Adrenal gland (tissue), 9 donors: ENCODE measurements at regions not wholly inside any gene's neighbourhood (a gene's known extent, or its start where the extent isn't known, plus 50 kb on each side); places are given as distances from the start of the nearest gene placed in this dataset.

Source experiments
- DNase-seq, 7 donors: peaks; one replicate each; pipeline ENCODE4 v3.0.0-alpha.2; 2019 to 2020
- H3K27ac ChIP-seq, 5 donors: fragments of 200-600 bp; sonication (generic) in 4 of 5; 1 replicate in 3 of 5; 2 replicates in 2 of 5; pipeline versions ENCODE4 v1.5.1 to v1.8.0; 2016 to 2020; ENCODE audit warnings: mild to moderate bottlenecking in 1 of 5
- H3K27me3 ChIP-seq: fragments of 200-600 bp; 2 replicates; pipeline ENCODE4 v1.8.0; 2021
- H3K36me3 ChIP-seq, 2 donors: fragments of 200-600 bp; replicated peaks in 1 of 2; 1 replicate in 1 of 2; 2 replicates in 1 of 2; pipeline versions ENCODE4 v1.5.1 to v1.8.0; 2018 to 2022
- H3K4me1 ChIP-seq, 2 donors: fragments of 200-600 bp; replicated peaks in 1 of 2; 1 replicate in 1 of 2; 2 replicates in 1 of 2; pipeline versions ENCODE4 v1.5.1 to v1.8.0; 2018 to 2021
- H3K4me3 ChIP-seq, 4 donors: fragments of 200-600 bp; sonication (generic) in 3 of 4; one replicate each; pipeline ENCODE4 v1.5.1; 2016 to 2018
- H3K9me3 ChIP-seq, 3 donors: fragments of 200-600 bp; sonication (generic) in 1 of 3; replicated peaks in 1 of 3; 1 replicate in 2 of 3; 2 replicates in 1 of 3; pipeline versions ENCODE4 v1.5.1 to v1.8.0; 2016 to 2021
- CTCF ChIP-seq, 6 experiments: fragments of 450-650 bp in 4 of 6; fragments of 200-600 bp in 2 of 6; sonication (generic) in 1 of 6; IDR thresholded peaks; 1 replicate in 5 of 6; 2 replicates in 1 of 6; pipeline versions ENCODE4 v1.5.1 to v1.8.0; 2016 to 2021; ENCODE audit warnings: antibody characterized with exemption in 6 of 6, mild to moderate bottlenecking in 2 of 6, moderate library complexity in 1 of 6
- POLR2A ChIP-seq, 2 donors: fragments of 450-650 bp; IDR thresholded peaks; one replicate each; pipeline ENCODE4 v1.6.1; 2017; ENCODE audit warnings: antibody characterized with exemption in 2 of 2, mild to moderate bottlenecking in 2 of 2, moderate library complexity in 1 of 2
- WGBS, 4 donors: extraction: QIAGEN DNeasy Blood & Tissue Kit in 2 of 4; methylation state at CpG; one replicate each; pipeline versions ENCODE4 v1.1.5 to v1.1.7; 2013 to 2017; 5-methylcytosine and 5-hydroxymethylcytosine counted together
- intact Hi-C, 2 donors: fragments of 100-400 bp; cut with DNase I; formaldehyde crosslinking; loops; one replicate each; pipeline versions ENCODE4 v1.14.1 to v1.15.0; 2022 to 2023
- donor health status: healthy with polysubstance abuse.
- donor health status: Bipolar disorder and iron deficiency.
- donor health status: DM: yes; HTN: yes; CAD: no.
- donor health status: DM: no; HTN: no; CAD: no.
- donor health status: DM: no; HTN: no; CAD: no.

GRCh38 chr5:135660826-135661575 lies 82.2 kb upstream of the CXCL14 start:
- no peak overlapping the region for H3K27ac ChIP-seq
- DNase-seq = no peak
- TF ChIP-seq POLR2A (IDR thresholded peaks at IDR 0.05) (no peak), CTCF (IDR thresholded peaks at IDR 0.05) (no peak)
- H3K4me3 ChIP-seq = no peak overlapping the region
- intact Hi-C loops = no loop called here
- H3K36me3 ChIP-seq = no peaks in the 10 kb centered on the region
- no peaks in the 10 kb centered on the region for H3K4me1 ChIP-seq
- 45 to 69% (median 49%) methylated on average over 2 to 3 of the region's 3 CpGs for WGBS, 4 donors
- H3K27me3 ChIP-seq = no peaks in the 10 kb centered on the region
- peaks cover 0 to 4% (median 0%) of the 10 kb centered on the region in 3 donors for H3K9me3 ChIP-seq

- 45 to 58% (median 51%) methylated on average over 3 of the region's 3 CpGs for WGBS, 4 donors
- Histone ChIP-seq H3K27ac (no peak overlapping the region), H3K9me3 (peaks cover 0 to 4% (median 0%) of the 10 kb centered on the region in 3 donors), H3K4me3 (no peak overlapping the region), H3K4me1 (no peaks in the 10 kb centered on the region), H3K36me3 (no peaks in the 10 kb centered on the region), H3K27me3 (no peaks in the 10 kb centered on the region)
- TF ChIP-seq POLR2A (IDR thresholded peaks at IDR 0.05) (no peak), CTCF (IDR thresholded peaks at IDR 0.05) (no peak)
- DNase-seq = no peak
- intact Hi-C loops = no loop called here
Measured at GRCh38 chr5:135657536-135658305, 78.9 kb upstream of the CXCL14 start.

DNA sequence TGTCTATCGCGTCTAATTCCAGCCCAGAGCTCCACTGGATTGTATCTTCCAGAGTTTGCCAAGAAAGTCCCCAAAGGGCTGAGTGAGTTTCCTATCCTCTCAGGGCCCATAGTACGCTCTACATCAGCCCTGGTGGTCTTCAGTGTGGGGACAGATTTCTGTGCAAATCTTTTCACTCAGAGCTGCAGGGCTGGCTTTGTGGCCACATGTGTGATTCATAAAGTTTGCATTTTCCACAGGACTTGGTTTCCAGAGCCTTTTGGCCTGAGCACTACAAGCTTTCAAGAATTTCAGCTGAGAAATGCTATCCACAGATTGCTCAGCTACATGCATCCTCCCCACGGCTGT lies 76.7 kb upstream of the CXCL14 start:
- WGBS, 4 donors = 56 to 85% (median 76%) methylated on average over 4 of the region's 4 CpGs

More for the DNA sequence above, 76.7 kb upstream of the CXCL14 start:
- no peaks in the 10 kb centered on the region for H3K36me3 ChIP-seq
- H3K4me3 ChIP-seq = no peak overlapping the region
- intact Hi-C loops = no loop called here
- H3K27me3 ChIP-seq = no peaks in the 10 kb centered on the region
- H3K9me3 ChIP-seq = peaks cover 0 to 4% (median 0%) of the 10 kb centered on the region in 3 donors
- TF ChIP-seq POLR2A (IDR thresholded peaks at IDR 0.05) (no peak), CTCF (IDR thresholded peaks at IDR 0.05) (no peak)
- no peak for DNase-seq
- H3K4me1 ChIP-seq = no peaks in the 10 kb centered on the region
- H3K27ac ChIP-seq = no peak overlapping the region
